HG02798 (cell line): ENCODE measurements at regions not wholly inside any gene's neighbourhood (a gene's known extent, or its start where the extent isn't known, plus 50 kb on each side); places are given as distances from the start of the nearest gene placed in this dataset.

Experiments
- ATAC-seq: cut with Tn5 transposase; IDR thresholded peaks from one replicate; pipeline ENCODE4 v1.9.1; 2021; ENCODE audit warnings: mild to moderate bottlenecking; ENCODE audit not compliant: unreplicated experiment, poor library complexity

DNA sequence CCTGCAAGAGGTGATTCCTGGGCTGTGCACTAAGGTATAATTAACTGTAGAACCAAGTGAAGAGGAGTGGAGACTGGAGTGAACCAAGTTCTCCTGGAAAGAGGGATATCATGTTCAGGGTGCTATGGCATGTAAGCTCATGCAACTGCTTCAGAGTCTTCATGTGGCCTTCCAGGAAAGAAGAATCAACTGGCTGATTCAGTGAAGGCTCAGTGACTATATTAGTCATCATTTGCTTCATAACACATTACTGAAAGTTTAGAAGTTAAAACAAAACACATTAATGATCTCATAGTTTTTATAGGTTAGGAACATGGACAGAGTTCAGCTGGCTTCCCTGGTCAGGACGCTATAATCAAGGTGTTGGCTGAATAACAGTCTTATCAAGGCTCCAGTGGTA, 1200.8 kb upstream of the GYPC start:
- peak; percentile 38 for ATAC-seq

DNA sequence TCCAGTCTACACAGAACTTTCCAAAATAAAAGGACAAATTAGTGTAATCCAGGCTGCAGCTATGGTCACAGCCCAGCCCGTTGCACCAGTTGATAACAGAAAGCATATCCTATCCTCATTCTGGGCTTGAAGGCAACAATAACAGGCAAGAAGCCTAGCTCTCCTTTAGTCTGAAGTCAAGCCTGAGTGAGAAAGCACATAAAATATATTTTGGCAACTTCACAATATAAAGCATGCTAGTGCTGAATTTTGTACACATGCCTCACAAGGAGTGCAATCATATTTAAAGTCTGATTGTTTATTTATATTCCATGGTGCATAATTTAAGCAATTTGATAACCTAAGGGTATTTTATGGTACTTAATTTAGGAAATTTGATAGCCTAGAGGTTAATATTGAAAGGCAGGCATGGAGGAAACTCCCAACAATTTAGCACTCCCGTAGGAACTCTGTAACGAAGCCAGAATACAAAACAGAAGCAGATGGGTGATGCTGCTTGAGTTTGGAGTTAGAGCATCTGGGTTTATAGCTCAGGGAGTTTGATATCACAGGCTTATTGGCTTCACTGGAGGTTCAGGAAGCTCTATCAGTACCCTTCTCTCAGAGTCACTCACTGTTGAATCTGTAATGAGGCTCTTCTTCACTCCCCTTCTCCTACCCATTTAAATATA, 1199.1 kb upstream of the GYPC start:
- no peak for ATAC-seq

DNA sequence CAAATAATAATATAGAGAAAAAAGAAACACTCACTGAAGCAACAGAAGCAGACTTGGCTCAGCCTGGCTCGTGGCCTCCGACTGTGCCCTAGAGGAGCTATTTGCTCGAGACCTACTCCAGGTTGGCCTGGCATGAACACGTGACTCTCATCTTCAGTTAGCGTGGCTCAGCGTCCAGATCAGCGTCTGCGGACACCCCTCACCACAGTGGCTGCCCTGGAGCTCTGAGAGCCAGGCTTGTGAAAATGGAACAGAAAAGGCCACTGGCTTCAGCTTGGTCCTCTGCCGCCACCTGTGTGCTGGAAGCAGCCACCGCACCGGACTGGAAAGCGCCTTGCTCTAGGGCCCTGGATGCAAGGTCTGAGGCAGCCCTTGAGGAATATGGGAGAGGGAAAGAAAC, 1184.0 kb upstream of the GYPC start:
- ATAC-seq, result peak; percentile 81

DNA sequence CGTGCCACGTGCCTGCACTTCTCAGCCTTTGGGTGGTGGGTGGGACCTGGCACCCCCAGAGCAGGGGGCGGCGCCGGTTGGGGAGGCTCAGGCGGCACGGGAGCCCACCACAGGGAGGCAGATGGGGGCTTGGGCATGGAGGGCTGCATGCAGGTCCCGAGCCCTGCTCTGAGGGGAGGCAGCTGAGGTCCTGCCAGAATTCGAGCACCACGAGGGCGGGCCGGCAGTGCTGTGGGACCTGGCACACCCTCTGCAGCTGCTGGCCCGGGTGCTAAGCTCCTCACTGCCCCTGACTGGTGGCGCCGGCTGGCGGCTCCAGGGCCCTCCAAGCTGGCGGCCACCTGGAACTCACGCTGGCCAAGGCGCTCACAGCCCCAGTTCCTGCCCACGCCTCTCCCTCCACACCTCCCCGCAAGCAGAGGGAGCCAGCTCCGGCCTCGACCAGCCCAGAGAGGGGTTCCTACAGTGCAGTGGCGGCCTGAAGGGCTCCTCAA, 1176.8 kb upstream of the GYPC start:
- ATAC-seq, result no peak

DNA sequence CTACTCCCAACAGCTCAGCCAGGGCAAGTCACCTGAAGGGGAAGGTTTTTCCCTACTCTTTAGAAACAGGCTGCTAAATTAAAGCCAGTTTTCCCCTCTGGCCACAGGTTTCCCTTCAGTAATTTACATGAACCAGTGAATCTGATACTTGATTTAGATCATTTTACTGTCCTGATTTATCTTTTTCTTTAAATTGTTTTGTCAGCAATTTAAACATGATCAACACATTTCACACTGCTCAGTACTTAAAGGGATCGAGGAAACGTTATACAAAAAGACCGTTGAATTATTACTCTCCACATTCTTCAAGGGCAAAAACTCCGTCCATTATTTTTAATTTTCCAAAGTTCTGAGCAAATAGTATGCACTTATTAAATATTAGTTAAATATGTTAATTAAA, 1165.7 kb upstream of the GYPC start:
- ATAC-seq, result no peak

DNA sequence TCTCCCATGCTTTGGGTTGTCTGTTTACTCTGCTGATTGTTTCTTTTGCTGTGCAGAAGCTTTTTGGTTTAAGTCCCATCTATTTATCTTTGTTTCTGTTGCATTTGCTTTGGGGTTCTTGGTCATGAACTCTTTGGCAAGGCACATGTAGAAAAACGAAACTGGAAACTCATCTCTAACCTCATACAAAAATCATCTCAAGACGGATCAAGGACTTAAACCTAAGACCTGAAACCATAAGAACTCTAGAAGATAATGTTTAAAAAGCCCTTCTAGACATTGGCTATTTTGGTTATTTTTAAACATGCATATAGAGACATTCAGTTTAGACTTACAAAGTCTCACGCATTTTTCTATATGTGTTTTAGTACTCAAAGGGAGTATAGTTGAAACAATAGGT, 1164.3 kb upstream of the GYPC start:
- no peak for ATAC-seq

DNA sequence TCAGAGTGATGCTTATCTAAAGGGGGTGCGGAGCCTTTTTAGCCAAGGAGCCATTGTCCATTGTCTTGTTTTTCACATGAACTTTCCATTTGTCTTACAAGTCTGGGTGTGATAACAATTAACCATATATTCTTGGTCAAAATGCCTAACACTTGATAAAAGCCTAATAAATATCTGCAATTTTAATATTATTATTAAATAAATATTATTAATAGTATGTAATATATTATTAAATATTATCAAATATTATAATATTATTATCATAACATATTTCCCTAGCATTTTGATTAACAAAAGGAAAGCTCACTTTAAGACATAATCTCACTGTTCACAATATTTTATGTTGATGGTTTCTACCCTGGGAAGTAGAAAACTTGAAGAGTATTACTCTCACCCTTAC, 1143.6 kb upstream of the GYPC start:
- no peak for ATAC-seq

DNA sequence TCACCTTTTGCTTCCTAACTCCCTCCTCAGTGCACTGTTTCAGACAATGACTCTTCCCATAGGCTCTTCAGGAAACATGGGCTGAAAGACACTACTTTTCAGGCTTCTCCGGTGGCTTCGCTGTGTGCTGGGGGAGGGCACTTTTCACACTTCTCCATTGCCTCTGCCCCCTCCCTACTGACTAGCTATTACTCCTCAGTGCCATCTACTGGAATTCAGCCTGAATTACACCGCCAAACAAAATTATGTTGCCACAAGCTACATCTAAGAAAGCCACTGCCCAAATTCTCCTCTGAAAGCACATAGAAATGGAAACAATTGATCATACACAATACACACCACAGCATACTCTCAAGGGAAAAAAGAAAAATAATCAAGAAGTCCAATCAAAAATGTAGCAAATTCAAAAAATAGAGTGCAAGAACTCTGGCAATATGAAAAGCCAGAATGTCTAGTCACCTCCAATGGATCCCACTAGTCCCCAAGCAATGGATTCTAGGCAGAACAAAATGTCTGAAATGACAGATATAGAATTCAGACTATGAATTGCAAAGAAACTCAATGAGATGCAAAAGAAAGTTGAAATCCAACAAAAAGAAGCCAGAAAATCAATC, 1139.4 kb upstream of the GYPC start:
- ATAC-seq, result peak; percentile 54

DNA sequence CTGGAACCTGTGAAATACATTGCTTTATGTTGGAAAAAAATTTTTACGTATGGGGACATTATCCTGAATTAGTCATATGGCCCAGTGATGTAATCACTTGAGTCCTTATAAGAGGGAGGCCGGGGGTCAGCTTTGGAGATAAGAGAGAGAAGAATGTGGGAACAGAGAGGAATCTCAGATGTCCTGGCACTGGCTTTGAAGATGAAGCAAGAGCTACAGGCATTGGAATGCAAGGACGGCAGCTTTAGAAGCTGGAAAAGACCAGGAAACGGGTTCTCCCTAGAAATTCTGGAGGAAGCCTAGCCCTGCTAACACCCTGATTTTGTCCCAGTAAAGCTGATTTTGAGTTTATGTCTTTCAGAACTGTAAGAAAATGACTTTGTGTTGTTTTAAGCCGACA, 1129.9 kb upstream of the GYPC start:
- ATAC-seq, result no peak

DNA sequence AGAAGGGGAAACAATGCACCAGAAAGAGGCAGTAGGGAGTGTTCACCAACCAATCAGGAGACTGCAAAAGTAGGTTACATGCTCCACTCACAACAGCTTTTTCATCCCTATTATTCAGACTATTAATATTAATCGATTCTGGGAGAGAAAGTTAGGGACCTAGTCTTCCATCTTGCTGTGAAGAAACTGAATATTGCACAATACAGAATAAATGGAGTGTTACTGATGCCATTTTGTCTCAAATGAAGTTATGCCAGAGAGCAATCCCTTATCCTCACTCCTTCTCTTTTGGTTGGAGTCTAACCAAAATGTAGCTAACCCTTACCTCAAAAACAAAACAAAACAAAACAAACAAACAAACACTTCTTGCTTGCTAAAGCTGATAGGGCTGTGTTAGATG, 1120.9 kb upstream of the GYPC start:
- no peak for ATAC-seq

DNA sequence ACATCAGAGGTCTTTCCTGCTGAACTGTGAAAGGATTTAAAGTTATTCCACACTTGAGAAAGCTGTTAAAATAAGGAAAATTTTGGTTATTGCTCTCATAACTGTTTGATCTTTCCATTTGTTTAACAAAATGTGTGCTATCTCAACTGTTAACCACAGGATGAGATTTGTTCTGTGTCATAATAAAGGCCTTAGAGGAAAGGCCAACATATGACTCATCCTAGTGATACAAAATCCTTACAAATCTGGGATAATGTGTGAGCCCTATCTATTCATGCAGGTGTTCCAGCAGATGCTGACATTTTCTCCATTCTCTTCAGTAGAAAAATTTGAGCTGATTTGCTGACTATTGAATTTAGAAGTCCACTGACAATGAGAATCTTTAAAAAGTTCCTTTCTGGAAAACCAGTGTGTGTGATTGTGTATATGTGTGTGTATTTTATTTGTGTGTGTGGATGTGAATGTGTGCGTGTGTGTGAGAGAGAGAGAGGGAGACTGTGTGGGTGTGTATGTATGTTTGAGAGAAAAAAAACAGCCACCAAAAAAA, 1111.9 kb upstream of the GYPC start:
- ATAC-seq, result no peak

DNA sequence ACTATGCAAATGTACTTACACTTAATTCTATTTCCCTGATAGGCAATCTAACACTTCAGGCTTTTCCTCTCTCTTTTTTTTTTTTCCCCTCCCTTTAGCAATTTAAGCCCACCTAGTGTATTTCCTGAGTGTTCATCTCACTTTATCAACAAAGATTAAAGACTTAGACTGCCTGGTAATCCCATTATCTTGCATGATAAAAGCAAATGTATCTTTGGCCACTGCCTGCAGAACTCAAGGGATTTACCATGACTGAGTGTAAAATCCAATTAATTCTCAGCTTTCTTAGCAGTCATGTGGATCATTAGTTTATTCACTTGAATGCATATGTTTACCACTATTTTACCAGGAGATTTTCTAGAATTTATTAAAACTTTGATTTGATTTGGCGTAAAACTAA, 1102.2 kb upstream of the GYPC start:
- ATAC-seq, result no peak

DNA sequence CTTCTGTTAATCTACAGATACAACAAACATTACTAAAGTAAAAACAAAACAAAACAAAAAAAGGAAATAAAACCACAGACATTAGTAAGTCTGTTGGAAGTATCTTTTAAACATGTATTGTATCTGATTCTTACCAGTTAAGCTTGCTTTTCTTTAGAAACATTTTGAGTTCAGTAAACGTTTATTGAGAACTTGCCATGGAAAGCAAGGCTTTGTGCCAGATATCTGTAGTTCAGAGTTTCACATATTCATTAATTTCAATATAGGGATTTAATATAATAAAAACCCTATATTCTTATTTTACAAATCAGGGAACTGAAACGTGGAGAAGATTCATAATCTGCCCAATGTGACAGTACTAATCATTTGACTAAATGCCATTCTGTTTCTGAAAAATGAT, 1101.0 kb upstream of the GYPC start:
- ATAC-seq, result no peak

DNA sequence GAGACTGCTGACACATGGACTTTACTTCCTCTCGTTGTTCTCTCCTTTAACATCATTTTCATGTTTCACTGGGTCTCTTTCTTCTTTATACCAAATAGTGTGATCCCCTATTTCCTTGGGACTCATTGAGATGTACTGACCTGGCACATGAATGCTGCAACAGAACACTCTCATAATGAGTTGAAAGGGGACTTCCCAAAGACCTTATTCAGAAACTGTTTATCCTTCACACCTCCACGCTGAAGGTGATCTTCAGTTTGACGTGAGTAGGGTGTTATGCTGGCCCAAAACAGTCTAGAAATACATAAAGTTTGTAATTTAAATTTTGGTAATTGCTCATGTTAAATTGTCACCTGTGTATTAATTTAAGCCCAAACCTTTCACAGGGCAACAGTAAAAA, 1096.8 kb upstream of the GYPC start:
- ATAC-seq, result peak; percentile 64

DNA sequence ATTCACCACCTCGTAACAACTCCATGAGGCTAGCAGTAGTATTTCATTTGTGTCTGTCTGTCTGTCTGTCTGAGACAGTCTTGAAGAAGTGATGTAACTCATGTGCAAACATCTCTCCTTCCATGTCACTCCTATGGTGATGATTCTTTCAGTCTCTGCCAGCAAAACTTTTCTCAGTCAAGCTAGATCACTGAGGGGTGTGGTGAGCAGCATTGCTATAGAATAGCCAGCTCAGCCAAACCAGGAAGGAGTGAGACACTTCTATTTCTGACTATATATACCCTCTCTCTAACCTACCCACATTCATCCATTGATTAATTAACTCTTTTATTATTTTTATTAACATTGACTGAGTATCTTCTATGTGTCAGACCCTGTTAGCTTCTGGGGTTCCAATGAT, 1095.1 kb upstream of the GYPC start:
- ATAC-seq, result no peak

DNA sequence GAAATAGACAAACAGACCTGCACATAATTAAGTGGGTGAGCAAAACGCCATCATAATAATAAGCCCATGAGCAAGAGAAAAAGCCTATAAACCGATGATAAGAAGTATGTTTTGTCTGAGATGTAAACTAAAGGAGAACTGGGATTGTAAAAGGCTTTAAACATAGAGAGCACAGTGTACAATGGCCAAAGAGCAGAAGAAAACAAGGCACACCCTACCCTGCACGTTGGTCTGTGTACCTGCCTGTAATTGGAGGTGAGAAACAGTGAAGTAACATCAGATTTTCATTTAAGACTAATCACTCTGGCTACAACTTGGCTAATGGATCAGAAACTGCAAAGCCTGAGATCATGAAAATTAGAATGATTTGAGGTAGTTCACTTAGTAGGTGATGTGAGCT, 1094.7 kb upstream of the GYPC start:
- no peak for ATAC-seq

DNA sequence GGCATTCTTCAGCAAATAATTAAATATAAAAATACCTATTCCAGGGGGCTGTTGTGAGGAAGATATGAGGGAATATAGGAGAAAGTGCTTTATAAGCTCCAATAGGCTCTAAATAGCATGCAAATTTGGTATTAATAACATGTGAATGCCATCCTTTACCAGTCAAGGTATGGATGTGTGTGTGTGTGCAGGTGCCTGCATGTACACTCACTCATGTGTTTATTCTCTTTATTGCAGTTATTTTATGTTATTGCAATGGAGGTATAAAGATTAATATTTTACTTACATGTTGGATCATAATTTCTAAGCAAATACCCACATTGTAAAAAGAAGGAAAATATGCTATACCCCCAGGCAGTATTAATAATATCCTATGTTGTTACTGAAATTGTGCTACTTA, 1093.0 kb upstream of the GYPC start:
- no peak for ATAC-seq

DNA sequence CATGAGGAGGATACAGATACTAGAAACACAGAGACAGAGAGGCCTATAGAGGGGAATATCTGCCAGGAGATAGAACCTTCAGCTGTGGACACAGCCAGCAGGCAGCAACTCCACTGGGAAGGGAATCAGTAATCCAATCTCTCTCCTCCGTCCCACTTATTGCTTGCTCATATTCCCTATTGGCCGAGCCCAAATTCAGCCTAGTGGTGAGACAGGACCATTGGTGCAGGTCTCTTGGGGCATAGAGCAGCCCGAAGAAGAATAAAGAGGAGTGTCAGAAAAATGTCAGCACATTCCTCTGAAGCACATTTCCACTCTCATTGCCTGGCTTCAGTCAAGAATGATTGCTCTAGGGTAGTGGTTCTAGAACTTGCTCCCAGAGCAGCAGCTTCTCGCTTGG, 1091.5 kb upstream of the GYPC start:
- ATAC-seq, result no peak

DNA sequence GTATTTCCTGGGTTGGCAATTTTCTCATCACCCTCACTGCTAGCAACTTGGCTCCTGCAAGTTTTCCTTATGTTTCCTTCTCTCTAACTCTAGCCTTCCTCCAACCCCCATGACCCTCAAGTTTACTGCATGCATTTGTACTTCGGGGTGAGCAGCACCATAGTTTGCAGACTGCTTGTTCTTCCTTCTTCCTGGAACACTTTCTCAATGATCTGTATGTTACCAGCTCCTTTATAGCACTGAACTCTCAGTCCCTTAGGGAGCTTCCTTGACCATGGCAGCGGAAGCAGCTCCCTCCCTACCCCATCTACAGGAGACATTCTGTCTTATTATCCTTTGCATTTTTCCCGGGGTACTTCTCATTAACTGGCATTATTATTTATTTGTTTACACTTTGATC, 1089.5 kb upstream of the GYPC start:
- no peak for ATAC-seq

DNA sequence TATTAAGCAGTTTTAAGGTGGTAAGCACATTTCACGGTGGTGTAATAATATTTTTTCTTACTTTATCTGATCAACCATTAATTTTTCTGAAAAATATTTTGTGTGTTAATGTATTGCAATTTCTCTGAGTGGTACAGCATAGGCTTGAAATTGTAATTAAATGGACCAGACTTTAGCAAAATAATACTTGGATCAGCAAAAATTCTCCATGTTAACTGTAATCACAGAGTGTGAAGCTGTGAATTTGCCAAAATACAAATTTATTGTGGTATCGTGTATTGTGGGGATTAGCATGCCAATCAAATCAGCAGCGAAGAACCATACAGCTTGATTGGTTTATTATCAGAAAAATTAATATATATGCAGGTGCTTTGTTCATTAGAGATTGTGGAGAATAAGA, 1088.9 kb upstream of the GYPC start:
- ATAC-seq, result no peak

DNA sequence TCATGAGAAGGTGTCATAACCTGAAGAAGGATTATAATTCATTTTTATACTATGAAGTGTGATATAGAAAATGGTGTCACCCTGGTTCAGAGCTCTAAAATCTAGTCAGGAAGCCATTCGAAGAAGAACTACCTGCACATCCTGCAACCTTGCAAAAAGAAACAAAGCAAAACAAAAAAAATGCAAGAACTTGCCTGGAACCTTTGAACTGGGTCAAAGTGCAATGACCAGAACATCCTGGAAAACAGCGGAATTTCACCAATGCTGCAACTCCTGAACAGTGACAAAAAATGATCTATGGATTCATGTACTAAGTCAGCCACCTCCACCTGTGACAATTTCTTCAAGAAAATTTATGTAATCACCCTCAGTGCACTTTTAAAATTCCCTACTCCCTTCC, 1083.3 kb upstream of the GYPC start:
- no peak for ATAC-seq

DNA sequence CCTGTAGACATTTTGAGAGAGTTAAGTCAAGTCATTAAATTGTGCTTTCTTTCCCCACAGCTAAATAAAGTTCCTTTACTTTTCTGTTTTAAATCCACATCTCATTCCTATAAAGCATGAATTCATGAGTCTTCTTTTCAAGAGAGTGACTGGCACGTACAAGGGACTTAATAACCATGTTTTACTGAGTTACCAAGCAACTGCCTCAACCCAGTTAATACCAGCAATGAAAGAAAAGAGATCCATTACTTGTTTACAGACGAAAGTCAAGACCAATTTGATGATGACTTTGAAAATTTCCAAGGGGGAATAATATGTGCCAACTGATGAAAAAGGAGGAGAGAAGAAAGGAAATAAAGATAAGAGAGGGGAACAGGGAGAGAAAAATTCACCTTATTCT, 1082.5 kb upstream of the GYPC start:
- no peak for ATAC-seq
